ENCODE measurements at regions not wholly inside any gene's neighbourhood (a gene's known extent, or its start where the extent isn't known, plus 50 kb on each side); places are given as distances from the start of the nearest gene placed in this dataset.

- intact Hi-C loops (cut with micrococcal nuclease), result no loop called here
- H3K4me2 ChIP-seq (ENCODE audit: low read length), result no peak overlapping the region
- H3K4me3 ChIP-seq (ENCODE audit: low read length), result no peak overlapping the region
- H3K36me3 ChIP-seq (ENCODE audit: low read depth, low read length), result no peaks in the 10 kb centered on the region
- no peaks in the 10 kb centered on the region for H3K27me3 ChIP-seq (ENCODE audit: low read length)
- no peaks in the 10 kb centered on the region for H3K4me1 ChIP-seq (ENCODE audit: insufficient read depth, low read length)
- H3K9me3 ChIP-seq (ENCODE audit: low read length), result no peaks in the 10 kb centered on the region
- no peak overlapping the region for H3K27ac ChIP-seq (ENCODE audit: low read length)
- CTCF ChIA-PET, result no interaction called here
- no peak for TF ChIP-seq EZH2phosphoT487 (IDR thresholded peaks at IDR 0.05; ENCODE audit: borderline replicate concordance, low read length)
- TF ChIP-seq EZH2 (IDR thresholded peaks at IDR 0.05; ENCODE audit: low read length, unreplicated experiment), result no peak
- TF ChIP-seq CTCF (conservative IDR thresholded peaks at IDR 0.05; ENCODE audit: low read depth, low read length), result no peak
- no peaks in the 10 kb centered on the region for H4K20me1 ChIP-seq (ENCODE audit: low read length)
- no TSS peak for BruUV-seq (replicated peaks)
- H3K79me2 ChIP-seq (ENCODE audit: low read length), result no peaks in the 10 kb centered on the region
- H2AFZ ChIP-seq (ENCODE audit: low read length), result no peak overlapping the region
- H3K9ac ChIP-seq (ENCODE audit: low read length), result no peak overlapping the region
- no peaks in the 10 kb centered on the region for H3F3A ChIP-seq (ENCODE audit: low read length, unreplicated experiment)
- POLR2A ChIA-PET (ENCODE audit: unreplicated experiment), result no interaction called here
- ATAC-seq (no peak), DNase-seq (no peak)
- no peaks in the 10 kb centered on the region for H3K9me2 ChIP-seq (replicated peaks; ENCODE audit: low read length)
Observed at GRCh38 chr2:220653776-220654175, 918.3 kb downstream of the EPHA4 start.

DNA sequence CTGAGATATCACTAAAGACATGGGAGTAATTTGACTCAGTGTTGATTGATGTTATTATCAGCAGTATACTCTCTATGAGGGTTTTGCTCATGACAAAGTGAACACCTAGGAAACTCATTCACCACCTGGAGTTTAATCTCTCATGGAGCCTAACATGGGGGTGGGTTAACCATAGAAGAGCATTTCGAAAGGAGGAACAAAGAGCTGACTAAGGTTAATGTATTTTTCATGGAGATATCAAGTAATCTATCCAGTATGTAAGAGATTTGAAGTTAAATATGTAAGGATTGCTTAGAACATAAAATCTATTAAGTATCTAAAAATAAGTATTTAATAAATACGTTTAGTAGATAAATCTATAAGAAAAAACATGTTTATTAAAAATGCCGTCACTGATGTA lies 917.8 kb downstream of the EPHA4 start:
- Histone ChIP-seq H4K20me1 (ENCODE audit: low read length) (no peaks in the 10 kb centered on the region), H3K27me3 (ENCODE audit: low read length) (no peaks in the 10 kb centered on the region), H3K4me3 (ENCODE audit: low read length) (no peak overlapping the region), H3K9ac (ENCODE audit: low read length) (no peak overlapping the region), H3K9me3 (ENCODE audit: low read length) (no peaks in the 10 kb centered on the region), H3K4me1 (ENCODE audit: insufficient read depth, low read length) (no peaks in the 10 kb centered on the region), H3F3A (ENCODE audit: low read length, unreplicated experiment) (no peaks in the 10 kb centered on the region), H3K79me2 (ENCODE audit: low read length) (no peaks in the 10 kb centered on the region), H2AFZ (ENCODE audit: low read length) (no peak overlapping the region), H3K36me3 (ENCODE audit: low read depth, low read length) (no peaks in the 10 kb centered on the region), H3K27ac (ENCODE audit: low read length) (no peak overlapping the region), H3K4me2 (ENCODE audit: low read length) (no peak overlapping the region), H3K9me2 (replicated peaks; ENCODE audit: low read length) (0 out of 2 replicates have a peak, but pooled peaks cover under 1% of the 10 kb centered on the region)
- no peak for TF ChIP-seq EZH2 (IDR thresholded peaks at IDR 0.05; ENCODE audit: low read length, unreplicated experiment)
- no peak for TF ChIP-seq CTCF (conservative IDR thresholded peaks at IDR 0.05; ENCODE audit: low read depth, low read length)
- TF ChIP-seq EZH2phosphoT487 (IDR thresholded peaks at IDR 0.05; ENCODE audit: borderline replicate concordance, low read length), result no peak
- no peak for ATAC-seq
- CTCF ChIA-PET, result no interaction called here
- intact Hi-C loops (cut with micrococcal nuclease), result no loop called here
- DNase-seq, result no peak
- no TSS peak for BruUV-seq (replicated peaks)
- POLR2A ChIA-PET (ENCODE audit: unreplicated experiment), result no interaction called here

DNA sequence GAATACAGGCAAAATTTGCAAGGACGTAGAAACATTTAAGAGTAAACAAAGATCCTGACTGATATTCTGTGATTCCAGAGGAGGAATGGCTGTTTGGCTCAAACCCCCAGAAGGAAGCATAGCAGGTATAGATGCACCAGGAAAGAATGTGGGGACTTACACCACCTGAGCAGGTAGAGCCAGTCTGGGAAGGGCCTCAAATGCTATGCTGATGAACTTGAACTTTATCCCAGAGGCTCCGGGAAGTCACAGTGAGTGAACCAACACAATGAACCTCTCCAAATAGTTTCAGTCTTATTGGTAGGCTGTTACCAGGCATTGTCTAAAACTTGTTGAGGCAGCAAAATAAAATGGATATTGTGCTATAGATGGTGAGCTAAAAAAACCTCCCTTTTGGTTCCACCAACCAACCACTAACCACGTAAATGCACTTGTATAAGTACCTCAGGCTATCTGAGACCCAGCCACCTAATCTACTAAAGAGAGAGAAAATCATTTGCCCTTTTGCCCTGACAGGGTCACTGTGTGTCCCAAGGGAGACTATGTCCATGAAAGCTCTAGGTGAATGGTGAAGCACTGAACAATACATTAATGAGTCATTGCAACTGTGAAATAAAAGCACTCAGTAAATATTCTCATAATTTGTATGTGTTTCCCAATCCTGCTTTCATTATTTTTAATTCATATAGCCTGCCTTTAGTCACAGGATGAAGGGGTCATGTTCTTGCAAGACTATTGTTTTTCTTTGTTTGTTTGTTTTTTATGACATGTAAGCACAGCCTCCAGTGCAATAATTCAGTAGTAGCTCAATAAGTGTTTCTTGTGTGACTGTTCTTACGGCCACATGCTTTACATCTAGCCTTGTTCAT lies 911.6 kb downstream of the EPHA4 start:
- Histone ChIP-seq H3K4me1 (ENCODE audit: insufficient read depth, low read length) (no peaks in the 10 kb centered on the region), H3K9ac (ENCODE audit: low read length) (no peak overlapping the region), H3K4me2 (ENCODE audit: low read length) (no peak overlapping the region), H3K4me3 (ENCODE audit: low read length) (no peak overlapping the region), H3K9me3 (ENCODE audit: low read length) (no peaks in the 10 kb centered on the region), H3F3A (ENCODE audit: low read length, unreplicated experiment) (no peaks in the 10 kb centered on the region), H3K27me3 (ENCODE audit: low read length) (no peaks in the 10 kb centered on the region), H3K9me2 (replicated peaks; ENCODE audit: low read length) (0 out of 2 replicates have a peak, but pooled peaks cover 2% of the 10 kb centered on the region), H3K79me2 (ENCODE audit: low read length) (no peaks in the 10 kb centered on the region), H3K27ac (ENCODE audit: low read length) (no peak overlapping the region), H3K36me3 (ENCODE audit: low read depth, low read length) (no peaks in the 10 kb centered on the region), H4K20me1 (ENCODE audit: low read length) (no peaks in the 10 kb centered on the region), H2AFZ (ENCODE audit: low read length) (no peak overlapping the region)
- no TSS peak for BruUV-seq (replicated peaks)
- no peak for TF ChIP-seq EZH2phosphoT487 (IDR thresholded peaks at IDR 0.05; ENCODE audit: borderline replicate concordance, low read length)
- no peak for TF ChIP-seq CTCF (conservative IDR thresholded peaks at IDR 0.05; ENCODE audit: low read depth, low read length)
- no peak for TF ChIP-seq EZH2 (IDR thresholded peaks at IDR 0.05; ENCODE audit: low read length, unreplicated experiment)
- POLR2A ChIA-PET (ENCODE audit: unreplicated experiment), result interaction anchor here (0.5 kb wide), 1 partner anchor 379 kb away, joined by 3 read pairs; no protein-coding TSS in a partner anchor
- DNase-seq (peak; percentile 50), ATAC-seq (no peak)
- intact Hi-C loops (cut with micrococcal nuclease), result no loop called here
- CTCF ChIA-PET, result no interaction called here
